Tibial nerve (tissue), 4 donors: ENCODE measurements at regions not wholly inside any gene's neighbourhood (a gene's known extent, or its start where the extent isn't known, plus 50 kb on each side); places are given as distances from the start of the nearest gene placed in this dataset.

ENCODE experiments used
- CTCF ChIP-seq, 5 experiments: fragments of 200-600 bp in 3 of 5; fragments of 450-650 bp in 2 of 5; sonication (generic) in 3 of 5; IDR thresholded peaks; one replicate each; pipeline ENCODE4 v1.5.1; 2016 to 2019; ENCODE audit warnings: antibody characterized with exemption in 5 of 5, mild to moderate bottlenecking in 3 of 5, moderate library complexity in 2 of 5
- EP300 ChIP-seq, 2 donors: sonication (generic); formaldehyde crosslinking; IDR thresholded peaks; one replicate each; pipeline ENCODE4 v1.6.1; 2017; ENCODE audit warnings: antibody characterized with exemption in 2 of 2, mild to moderate bottlenecking in 1 of 2
- POLR2A ChIP-seq, 2 donors: fragments of 450-650 bp; IDR thresholded peaks; one replicate each; pipeline ENCODE4 v1.6.1; 2017; ENCODE audit warnings: antibody characterized with exemption in 2 of 2, mild to moderate bottlenecking in 2 of 2, moderate library complexity in 2 of 2

GRCh38 chr3:43786102-43786501 is 95.4 kb downstream of the ABHD5 start:
- no peak for TF ChIP-seq CTCF (IDR thresholded peaks at IDR 0.05)
- no peak for TF ChIP-seq EP300 (IDR thresholded peaks at IDR 0.05)
- no peak for TF ChIP-seq POLR2A (IDR thresholded peaks at IDR 0.05)
